Hepatocyte (in vitro differentiated cells): ENCODE measurements at regions not wholly inside any gene's neighbourhood (a gene's known extent, or its start where the extent isn't known, plus 50 kb on each side); places are given as distances from the start of the nearest gene placed in this dataset.

ENCODE experiments used
- EZH2 ChIP-seq: fragments of 200-600 bp; sonication (generic); IDR thresholded peaks from 2 replicates; pipeline ENCODE4 v1.6.1; 2016; ENCODE audit warnings: antibody characterized with exemption, mild to moderate bottlenecking, borderline replicate concordance
- EZH2phosphoT487 ChIP-seq: fragments of 200-600 bp; sonication (generic); IDR thresholded peaks from one replicate; pipeline ENCODE4 v1.6.1; 2018; ENCODE audit warnings: antibody characterized with exemption, mild to moderate bottlenecking, low read depth, moderate library complexity; ENCODE audit not compliant: unreplicated experiment, severe bottlenecking
- TF ChIP-seq, protein P1 (sequence below): fragments of 200-600 bp; sonication (generic); IDR thresholded peaks from 2 replicates; pipeline ENCODE4 v1.5.1; 2016; ENCODE audit warnings: antibody characterized with exemption, mild to moderate bottlenecking; ENCODE audit not compliant: poor library complexity

DNA sequence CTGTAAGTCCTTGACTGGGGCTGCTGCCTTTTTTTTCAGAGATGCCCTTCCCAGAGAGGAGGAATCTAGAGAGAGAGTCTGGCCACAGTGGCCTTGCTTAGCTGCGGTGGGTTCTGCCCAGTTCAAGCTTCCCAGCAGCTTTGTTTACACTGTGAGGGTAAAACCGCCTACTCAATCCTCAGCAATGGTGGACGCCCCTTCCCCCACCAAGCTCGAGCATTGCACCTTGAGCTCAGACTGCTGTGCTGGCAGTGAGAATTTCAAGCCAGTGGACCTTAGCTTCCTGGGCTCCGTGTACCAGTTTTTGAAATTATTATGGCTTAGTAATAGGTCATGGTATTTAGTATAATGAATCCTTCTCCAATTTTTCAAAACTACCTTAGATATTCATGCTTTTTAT lies 395.4 kb downstream of the NPIPA7 start:
- no peak for TF ChIP-seq EZH2phosphoT487
- TF ChIP-seq, protein P1, sequence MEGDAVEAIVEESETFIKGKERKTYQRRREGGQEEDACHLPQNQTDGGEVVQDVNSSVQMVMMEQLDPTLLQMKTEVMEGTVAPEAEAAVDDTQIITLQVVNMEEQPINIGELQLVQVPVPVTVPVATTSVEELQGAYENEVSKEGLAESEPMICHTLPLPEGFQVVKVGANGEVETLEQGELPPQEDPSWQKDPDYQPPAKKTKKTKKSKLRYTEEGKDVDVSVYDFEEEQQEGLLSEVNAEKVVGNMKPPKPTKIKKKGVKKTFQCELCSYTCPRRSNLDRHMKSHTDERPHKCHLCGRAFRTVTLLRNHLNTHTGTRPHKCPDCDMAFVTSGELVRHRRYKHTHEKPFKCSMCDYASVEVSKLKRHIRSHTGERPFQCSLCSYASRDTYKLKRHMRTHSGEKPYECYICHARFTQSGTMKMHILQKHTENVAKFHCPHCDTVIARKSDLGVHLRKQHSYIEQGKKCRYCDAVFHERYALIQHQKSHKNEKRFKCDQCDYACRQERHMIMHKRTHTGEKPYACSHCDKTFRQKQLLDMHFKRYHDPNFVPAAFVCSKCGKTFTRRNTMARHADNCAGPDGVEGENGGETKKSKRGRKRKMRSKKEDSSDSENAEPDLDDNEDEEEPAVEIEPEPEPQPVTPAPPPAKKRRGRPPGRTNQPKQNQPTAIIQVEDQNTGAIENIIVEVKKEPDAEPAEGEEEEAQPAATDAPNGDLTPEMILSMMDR: no peak
- no peak for TF ChIP-seq EZH2
